Lower lobe of right lung (tissue), 2 donors: ENCODE measurements at regions not wholly inside any gene's neighbourhood (a gene's known extent, or its start where the extent isn't known, plus 50 kb on each side); places are given as distances from the start of the nearest gene placed in this dataset.
"Not testable (repeated sequence)": the region's sequence is repeated elsewhere in the genome, so short reads cannot be mapped to it uniquely, and the experiment has no call there.

Experiments
- ATAC-seq, 2 donors: fragments of 200-7000 bp; cut with Tn5 transposase; one replicate each; pipeline ENCODE4 v1.9.1; 2020 to 2022; ENCODE audit warnings: mild to moderate bottlenecking in 2 of 2, moderate library complexity in 2 of 2
- DNase-seq: peaks from one replicate; pipeline ENCODE4 v3.0.0-alpha.2; 2020
- H3K27ac ChIP-seq: fragments of 200-600 bp; one replicate; pipeline ENCODE4 v1.8.0; 2022
- H3K27me3 ChIP-seq: fragments of 200-600 bp; one replicate; pipeline ENCODE4 v1.8.0; 2022; ENCODE audit warnings: low read depth
- H3K36me3 ChIP-seq: fragments of 200-600 bp; one replicate; pipeline ENCODE4 v1.8.0; 2022; ENCODE audit warnings: mild to moderate bottlenecking
- H3K4me1 ChIP-seq: fragments of 200-600 bp; one replicate; pipeline ENCODE4 v1.8.0; 2022
- H3K4me3 ChIP-seq: fragments of 200-600 bp; one replicate; pipeline ENCODE4 v1.8.0; 2022; ENCODE audit warnings: mild to moderate bottlenecking
- H3K9me3 ChIP-seq: fragments of 200-600 bp; one replicate; pipeline ENCODE4 v1.8.0; 2022
- intact Hi-C: fragments of 100-400 bp; cut with DNase I; formaldehyde crosslinking; loops from one replicate; pipeline ENCODE4 v1.11.0; 2022
- TF ChIP-seq, protein P1 (sequence below): fragments of 200-600 bp; IDR thresholded peaks from one replicate; pipeline ENCODE4 v1.8.0; 2022; ENCODE audit warnings: antibody characterized with exemption, mild to moderate bottlenecking
- donor health status: DM: no; HTN: yes; CAD: no; lungs with severe emphysema.

DNA sequence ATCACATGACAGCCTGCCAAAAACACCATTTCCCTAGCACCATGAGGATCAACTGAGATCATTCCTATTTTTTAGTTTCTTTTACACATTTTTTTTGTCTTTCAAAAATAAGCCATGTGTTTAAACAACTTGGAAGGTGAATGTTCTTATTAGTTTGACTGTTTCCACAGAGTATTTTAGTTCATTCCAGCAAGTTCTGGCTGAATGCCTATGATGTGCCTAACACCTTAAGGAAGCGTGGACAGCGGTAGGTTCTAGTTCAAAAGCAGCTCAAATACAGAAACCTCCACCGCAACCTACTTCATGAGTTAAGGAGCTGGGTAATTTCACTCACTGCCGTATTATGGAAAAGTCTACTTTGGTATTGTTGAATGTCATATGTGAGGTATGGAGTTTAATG is 101.3 kb upstream of the ADAMTS9 start:
- Histone ChIP-seq H3K27me3 (no peaks in the 10 kb centered on the region), H3K4me1 (no peaks in the 10 kb centered on the region), H3K9me3 (peaks cover 9% of the 10 kb centered on the region), H3K27ac (no peak overlapping the region), H3K36me3 (no peaks in the 10 kb centered on the region), H3K4me3 (no peak overlapping the region)
- intact Hi-C loops = no loop called here
- DNase-seq (no peak), ATAC-seq (no peak)
- TF ChIP-seq, protein P1, sequence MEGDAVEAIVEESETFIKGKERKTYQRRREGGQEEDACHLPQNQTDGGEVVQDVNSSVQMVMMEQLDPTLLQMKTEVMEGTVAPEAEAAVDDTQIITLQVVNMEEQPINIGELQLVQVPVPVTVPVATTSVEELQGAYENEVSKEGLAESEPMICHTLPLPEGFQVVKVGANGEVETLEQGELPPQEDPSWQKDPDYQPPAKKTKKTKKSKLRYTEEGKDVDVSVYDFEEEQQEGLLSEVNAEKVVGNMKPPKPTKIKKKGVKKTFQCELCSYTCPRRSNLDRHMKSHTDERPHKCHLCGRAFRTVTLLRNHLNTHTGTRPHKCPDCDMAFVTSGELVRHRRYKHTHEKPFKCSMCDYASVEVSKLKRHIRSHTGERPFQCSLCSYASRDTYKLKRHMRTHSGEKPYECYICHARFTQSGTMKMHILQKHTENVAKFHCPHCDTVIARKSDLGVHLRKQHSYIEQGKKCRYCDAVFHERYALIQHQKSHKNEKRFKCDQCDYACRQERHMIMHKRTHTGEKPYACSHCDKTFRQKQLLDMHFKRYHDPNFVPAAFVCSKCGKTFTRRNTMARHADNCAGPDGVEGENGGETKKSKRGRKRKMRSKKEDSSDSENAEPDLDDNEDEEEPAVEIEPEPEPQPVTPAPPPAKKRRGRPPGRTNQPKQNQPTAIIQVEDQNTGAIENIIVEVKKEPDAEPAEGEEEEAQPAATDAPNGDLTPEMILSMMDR = no peak

DNA sequence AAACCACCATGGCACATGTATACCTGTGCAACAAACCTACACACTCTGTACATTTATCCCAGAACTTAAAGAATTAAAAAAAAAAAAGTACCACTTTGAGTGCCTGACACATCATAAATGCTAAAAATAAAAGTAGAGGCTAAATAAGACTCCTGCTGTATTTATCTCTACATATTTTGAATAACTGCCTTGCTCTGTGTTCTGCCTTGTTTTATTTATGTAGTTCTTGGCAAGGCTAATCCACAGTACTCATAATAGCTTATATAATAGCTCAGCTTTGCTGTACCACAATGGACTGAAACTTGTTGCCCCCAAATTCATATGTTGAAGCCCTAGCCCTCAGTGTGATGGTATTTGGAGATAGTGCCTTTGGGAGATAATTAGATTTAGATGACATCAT is 95.4 kb upstream of the ADAMTS9 start:
- no peaks in the 10 kb centered on the region for H3K36me3 ChIP-seq
- intact Hi-C loops = no loop called here
- H3K4me3 ChIP-seq = no peak overlapping the region
- TF ChIP-seq, protein P1 = no peak
- H3K27ac ChIP-seq = no peak overlapping the region
- ATAC-seq (no peak), DNase-seq (no peak)
- no peaks in the 10 kb centered on the region for H3K27me3 ChIP-seq
- H3K9me3 ChIP-seq = peaks cover 9% of the 10 kb centered on the region
- H3K4me1 ChIP-seq = no peaks in the 10 kb centered on the region

DNA sequence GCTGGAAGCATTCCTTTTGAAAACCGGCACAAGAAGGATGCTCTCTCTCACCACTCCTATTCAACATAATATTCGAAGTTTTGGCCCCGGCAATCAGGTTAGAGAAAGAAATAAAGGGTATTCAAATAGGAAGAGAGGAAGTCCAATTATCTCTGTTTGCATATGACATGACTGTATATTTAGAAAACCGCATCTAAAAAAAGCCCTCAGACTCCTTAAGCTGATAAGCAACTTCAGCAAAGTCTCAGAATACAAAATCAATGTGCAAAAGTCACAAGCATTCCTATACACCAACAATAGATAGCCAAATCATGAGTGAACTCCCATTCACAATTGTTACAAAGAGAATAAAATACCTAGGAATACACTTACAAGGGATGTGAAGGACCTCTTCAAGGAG is 93.1 kb upstream of the ADAMTS9 start:
- H3K4me1 ChIP-seq, ATAC-seq, H3K4me3 ChIP-seq, H3K36me3 ChIP-seq, DNase-seq, intact Hi-C loops, H3K27me3 ChIP-seq, H3K27ac ChIP-seq: not testable (repeated sequence)
- peaks cover 10% of the 10 kb centered on the region for H3K9me3 ChIP-seq

GRCh38 chr3:64773137-64773536 is 85.3 kb upstream of the ADAMTS9 start:
- H3K4me3 ChIP-seq = no peak overlapping the region
- H3K27ac ChIP-seq = no peak overlapping the region
- H3K4me1 ChIP-seq = peaks cover 4% of the 10 kb centered on the region
- H3K9me3 ChIP-seq = peaks cover 3% of the 10 kb centered on the region
- ATAC-seq (peak; percentile 57 to 62), DNase-seq (no peak)
- H3K36me3 ChIP-seq = no peaks in the 10 kb centered on the region
- TF ChIP-seq, protein P1 = no peak
- H3K27me3 ChIP-seq = no peaks in the 10 kb centered on the region
- intact Hi-C loops = no loop called here

DNA sequence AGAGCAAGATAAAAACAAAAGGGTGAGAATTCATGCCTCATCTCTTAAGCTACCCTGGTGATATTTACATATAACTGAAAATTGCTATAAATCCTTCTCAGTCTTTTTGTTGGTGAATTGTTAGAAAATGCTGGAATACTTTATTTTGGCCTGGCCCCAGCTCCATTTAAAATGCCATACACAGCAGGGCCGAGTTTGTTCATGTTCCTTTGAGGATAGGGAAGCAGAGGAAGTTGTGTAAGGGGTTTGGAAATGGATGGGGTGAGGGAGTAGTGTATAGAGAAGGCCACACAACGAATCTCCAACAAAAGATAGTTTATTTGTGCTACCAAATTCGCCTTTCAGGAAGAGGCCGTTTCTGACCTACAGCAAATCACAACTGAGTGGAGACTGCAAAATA is 78.6 kb upstream of the ADAMTS9 start:
- Histone ChIP-seq H3K4me3 (no peak overlapping the region), H3K27ac (no peak overlapping the region), H3K27me3 (no peaks in the 10 kb centered on the region), H3K4me1 (peaks cover 23% of the 10 kb centered on the region), H3K9me3 (no peaks in the 10 kb centered on the region), H3K36me3 (no peaks in the 10 kb centered on the region)
- ATAC-seq (no peak), DNase-seq (no peak)
- TF ChIP-seq, protein P1 = no peak
- intact Hi-C loops = no loop called here

DNA sequence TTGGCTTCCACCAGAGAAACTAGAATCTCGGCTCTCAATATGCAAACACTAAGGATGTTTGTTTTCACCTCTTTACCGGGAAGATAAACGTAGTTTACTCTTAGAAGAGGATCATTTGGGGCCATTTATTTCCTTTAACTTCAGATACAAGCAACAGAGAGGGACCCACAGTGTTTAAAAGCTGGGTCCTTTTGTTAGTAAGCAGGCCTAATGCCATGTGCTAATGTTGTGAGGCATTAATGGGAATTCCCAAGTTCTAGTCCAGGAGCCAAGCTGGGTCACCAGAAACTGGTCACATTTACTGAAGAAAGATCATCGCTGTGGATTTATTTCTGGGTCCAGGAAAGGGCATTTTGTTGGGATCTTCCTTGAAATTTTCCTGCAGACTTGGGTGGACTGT is 78.1 kb upstream of the ADAMTS9 start:
- H3K36me3 ChIP-seq = no peaks in the 10 kb centered on the region
- H3K27ac ChIP-seq = no peak overlapping the region
- no peak overlapping the region for H3K4me3 ChIP-seq
- no peaks in the 10 kb centered on the region for H3K9me3 ChIP-seq
- H3K27me3 ChIP-seq = no peaks in the 10 kb centered on the region
- intact Hi-C loops = no loop called here
- DNase-seq (no peak), ATAC-seq (peak in 1 of 2 donors; percentile 68)
- peaks cover 26% of the 10 kb centered on the region for H3K4me1 ChIP-seq
- TF ChIP-seq, protein P1 = no peak
